Parathyroid adenoma (tissue), 2 donors: ENCODE measurements at regions not wholly inside any gene's neighbourhood (a gene's known extent, or its start where the extent isn't known, plus 50 kb on each side); places are given as distances from the start of the nearest gene placed in this dataset.

Source experiments
- H2AFZ ChIP-seq: fragments of 300-600 bp; sonication (generic); one replicate; pipeline ENCODE4 v1.7.0; 2017; ENCODE audit warnings: antibody characterized with exemption, mild to moderate bottlenecking
- H3K27ac ChIP-seq: fragments of 300-600 bp; sonication (generic); one replicate; pipeline ENCODE4 v1.7.0; 2017
- H3K27me3 ChIP-seq: fragments of 300-600 bp; sonication (generic); one replicate; pipeline ENCODE4 v1.7.0; 2017; ENCODE audit warnings: low read length; ENCODE audit not compliant: control insufficient read depth, insufficient read depth
- H3K36me3 ChIP-seq: fragments of 300-600 bp; sonication (generic); one replicate; pipeline ENCODE4 v1.7.0; 2017; ENCODE audit warnings: low read length; ENCODE audit not compliant: control insufficient read depth, insufficient read depth
- H3K4me1 ChIP-seq: fragments of 300-600 bp; sonication (generic); one replicate; pipeline ENCODE4 v1.7.0; 2017; ENCODE audit warnings: control low read depth
- H3K4me2 ChIP-seq: fragments of 300-600 bp; sonication (generic); one replicate; pipeline ENCODE4 v1.7.0; 2017; ENCODE audit warnings: low read length
- H3K4me3 ChIP-seq: fragments of 300-600 bp; sonication (generic); one replicate; pipeline ENCODE4 v1.7.0; 2017; ENCODE audit warnings: low read depth, low read length
- H3K79me2 ChIP-seq: fragments of 300-600 bp; sonication (generic); one replicate; pipeline ENCODE4 v1.7.0; 2017; ENCODE audit warnings: control low read depth
- H3K9ac ChIP-seq: fragments of 300-600 bp; sonication (generic); one replicate; pipeline ENCODE4 v1.7.0; 2017; ENCODE audit warnings: mild to moderate bottlenecking
- H3K9me3 ChIP-seq: fragments of 300-600 bp; sonication (generic); one replicate; pipeline ENCODE4 v1.7.0; 2017; ENCODE audit warnings: low read length; ENCODE audit not compliant: control insufficient read depth
- TF ChIP-seq, protein P1 (sequence below): fragments of 300-600 bp; sonication (generic); IDR thresholded peaks from one replicate; pipeline ENCODE4 v1.7.0; 2017; ENCODE audit warnings: antibody characterized with exemption, mild to moderate bottlenecking
- donor health status: primary hyperparathyroidism.

DNA sequence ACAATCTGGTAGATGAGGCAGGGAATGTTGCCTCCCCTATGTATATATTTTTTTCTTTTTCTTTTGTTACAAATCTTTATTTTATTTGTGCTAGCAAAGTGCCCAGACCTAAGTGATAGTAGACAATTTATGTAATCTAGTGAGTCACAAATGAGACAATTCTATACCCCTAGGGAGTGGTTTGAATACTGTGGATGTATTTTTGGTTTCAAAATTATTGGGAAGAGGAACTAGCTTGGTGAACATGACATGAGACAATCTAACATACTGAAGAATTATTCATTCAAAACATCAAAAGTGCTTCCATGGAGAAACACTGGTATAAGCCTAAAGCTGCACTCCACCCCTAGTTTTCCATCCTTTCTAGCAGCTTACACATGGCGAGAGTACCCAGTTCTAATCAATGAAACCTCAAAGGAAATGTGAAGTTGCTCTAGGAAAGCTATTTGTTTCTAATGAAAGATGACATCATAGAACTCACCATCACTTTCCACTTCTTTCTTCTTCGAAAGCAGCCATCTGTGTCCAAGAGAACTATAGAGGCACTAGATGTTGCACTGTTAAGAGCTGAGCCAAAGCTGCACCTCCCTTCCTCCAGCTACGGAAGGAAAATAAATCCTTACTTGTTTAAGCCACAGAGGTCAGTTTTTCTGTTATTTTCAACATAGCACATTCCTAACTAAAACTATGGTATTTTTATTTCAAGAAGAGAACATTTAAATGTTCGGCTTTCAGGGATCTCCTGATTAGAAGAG, 764.6 kb downstream of the LTN1 start:
- Histone ChIP-seq H3K79me2 (no peaks in the 10 kb centered on the region), H3K4me2 (no peak overlapping the region), H3K4me1 (no peaks in the 10 kb centered on the region), H3K27ac (no peak overlapping the region), H3K27me3 (no peaks in the 10 kb centered on the region), H3K36me3 (no peaks in the 10 kb centered on the region), H3K9me3 (no peaks in the 10 kb centered on the region), H3K9ac (no peak overlapping the region), H2AFZ (no peak overlapping the region), H3K4me3 (no peak overlapping the region)
- TF ChIP-seq, protein P1, sequence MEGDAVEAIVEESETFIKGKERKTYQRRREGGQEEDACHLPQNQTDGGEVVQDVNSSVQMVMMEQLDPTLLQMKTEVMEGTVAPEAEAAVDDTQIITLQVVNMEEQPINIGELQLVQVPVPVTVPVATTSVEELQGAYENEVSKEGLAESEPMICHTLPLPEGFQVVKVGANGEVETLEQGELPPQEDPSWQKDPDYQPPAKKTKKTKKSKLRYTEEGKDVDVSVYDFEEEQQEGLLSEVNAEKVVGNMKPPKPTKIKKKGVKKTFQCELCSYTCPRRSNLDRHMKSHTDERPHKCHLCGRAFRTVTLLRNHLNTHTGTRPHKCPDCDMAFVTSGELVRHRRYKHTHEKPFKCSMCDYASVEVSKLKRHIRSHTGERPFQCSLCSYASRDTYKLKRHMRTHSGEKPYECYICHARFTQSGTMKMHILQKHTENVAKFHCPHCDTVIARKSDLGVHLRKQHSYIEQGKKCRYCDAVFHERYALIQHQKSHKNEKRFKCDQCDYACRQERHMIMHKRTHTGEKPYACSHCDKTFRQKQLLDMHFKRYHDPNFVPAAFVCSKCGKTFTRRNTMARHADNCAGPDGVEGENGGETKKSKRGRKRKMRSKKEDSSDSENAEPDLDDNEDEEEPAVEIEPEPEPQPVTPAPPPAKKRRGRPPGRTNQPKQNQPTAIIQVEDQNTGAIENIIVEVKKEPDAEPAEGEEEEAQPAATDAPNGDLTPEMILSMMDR: no peak

DNA sequence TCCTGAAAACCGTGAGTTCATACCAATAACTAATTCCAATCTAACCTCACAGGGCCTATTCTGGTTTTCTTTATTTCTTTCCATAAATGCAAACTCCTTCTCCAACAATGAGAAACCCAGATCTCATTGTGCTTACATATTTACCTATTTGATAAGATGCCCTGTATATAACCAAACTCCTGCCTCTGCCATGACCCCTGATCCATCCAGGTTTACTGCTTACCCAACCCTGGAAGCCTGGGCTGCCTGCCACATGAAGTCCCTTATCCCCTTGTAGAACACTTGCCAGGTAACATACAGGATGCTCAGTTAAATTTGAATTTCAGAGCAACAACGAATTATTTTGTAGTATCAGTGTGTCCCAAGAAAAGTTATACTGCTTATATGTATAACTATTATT, 766.1 kb downstream of the LTN1 start:
- no peak overlapping the region for H3K27ac ChIP-seq
- TF ChIP-seq, protein P1: no peak
- no peaks in the 10 kb centered on the region for H3K79me2 ChIP-seq
- no peaks in the 10 kb centered on the region for H3K9me3 ChIP-seq
- H3K4me1 ChIP-seq: no peaks in the 10 kb centered on the region
- no peak overlapping the region for H3K9ac ChIP-seq
- no peaks in the 10 kb centered on the region for H3K27me3 ChIP-seq
- H3K36me3 ChIP-seq: no peaks in the 10 kb centered on the region
- no peak overlapping the region for H3K4me3 ChIP-seq
- H2AFZ ChIP-seq: no peak overlapping the region
- H3K4me2 ChIP-seq: no peak overlapping the region

DNA sequence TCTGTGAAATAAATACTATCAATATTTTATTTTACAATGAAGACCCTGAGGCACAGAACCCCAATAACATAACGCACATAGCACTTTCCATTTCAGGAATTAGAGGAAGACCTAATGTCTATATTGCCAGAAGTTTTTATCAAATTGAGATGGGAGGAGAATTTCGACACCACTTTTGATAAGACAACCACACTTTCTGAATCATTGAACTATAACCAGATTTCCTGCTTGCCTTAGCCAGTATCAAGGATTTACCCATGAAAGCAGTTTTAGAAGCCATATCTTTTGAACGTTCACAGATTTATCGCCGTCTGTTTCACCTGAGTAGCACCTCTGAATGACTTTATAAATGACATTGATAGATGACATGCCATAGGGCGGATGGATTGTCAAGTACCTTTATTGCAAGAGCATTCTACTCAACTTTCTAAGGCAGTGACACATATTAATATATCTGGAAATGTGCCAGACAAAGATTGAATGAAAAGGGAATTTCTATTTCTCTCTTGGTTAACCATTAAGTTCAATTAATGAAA, 768.4 kb downstream of the LTN1 start:
- no peak overlapping the region for H3K27ac ChIP-seq
- no peaks in the 10 kb centered on the region for H3K79me2 ChIP-seq
- TF ChIP-seq, protein P1: no peak
- no peaks in the 10 kb centered on the region for H3K4me1 ChIP-seq
- H3K9me3 ChIP-seq: no peaks in the 10 kb centered on the region
- no peak overlapping the region for H2AFZ ChIP-seq
- H3K27me3 ChIP-seq: no peaks in the 10 kb centered on the region
- no peak overlapping the region for H3K4me3 ChIP-seq
- H3K9ac ChIP-seq: no peak overlapping the region
- H3K4me2 ChIP-seq: no peak overlapping the region
- H3K36me3 ChIP-seq: no peaks in the 10 kb centered on the region

DNA sequence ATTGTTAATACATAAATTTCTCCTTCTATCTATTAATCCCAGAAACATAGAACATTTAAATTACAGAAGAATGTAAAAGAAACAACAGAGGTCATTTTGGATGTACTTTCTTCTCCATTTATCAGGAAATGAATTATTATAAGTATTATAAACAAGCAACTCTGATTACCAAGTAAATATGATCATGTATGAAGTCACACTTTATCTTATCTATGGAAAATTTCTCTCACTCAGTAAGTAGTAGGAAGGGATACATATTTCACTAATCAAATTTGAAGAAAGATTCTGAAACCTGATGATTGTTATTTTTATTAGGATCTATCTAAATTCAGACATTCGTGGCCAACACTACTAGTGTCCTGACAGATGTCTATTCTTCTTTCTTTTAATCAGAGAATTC, 770.7 kb downstream of the LTN1 start:
- no peaks in the 10 kb centered on the region for H3K79me2 ChIP-seq
- H3K4me1 ChIP-seq: no peaks in the 10 kb centered on the region
- H3K4me3 ChIP-seq: no peak overlapping the region
- H3K27me3 ChIP-seq: no peaks in the 10 kb centered on the region
- H3K4me2 ChIP-seq: no peak overlapping the region
- TF ChIP-seq, protein P1: no peak
- H3K36me3 ChIP-seq: no peaks in the 10 kb centered on the region
- H3K9me3 ChIP-seq: no peaks in the 10 kb centered on the region
- no peak overlapping the region for H2AFZ ChIP-seq
- no peak overlapping the region for H3K9ac ChIP-seq
- no peak overlapping the region for H3K27ac ChIP-seq

DNA sequence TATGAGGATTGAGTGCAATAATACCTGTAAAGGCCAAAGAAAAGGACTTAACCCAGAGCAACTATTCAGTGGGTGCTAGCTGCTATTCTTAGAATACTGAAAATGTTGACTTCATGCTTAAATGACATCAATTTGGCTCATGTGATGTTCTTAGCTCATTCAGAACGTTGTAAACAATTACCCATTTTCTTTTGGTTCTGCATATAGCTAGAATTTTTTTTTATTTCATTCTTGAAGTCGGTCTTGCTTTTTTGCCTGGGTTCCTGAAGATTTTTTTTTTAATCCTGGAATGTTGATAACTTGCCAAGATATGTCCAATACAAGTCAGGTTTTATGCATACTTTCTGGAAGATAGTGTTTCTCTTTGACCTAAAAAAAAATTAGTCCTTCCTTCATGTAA, 772.0 kb downstream of the LTN1 start:
- Histone ChIP-seq H3K27me3 (no peaks in the 10 kb centered on the region), H3K36me3 (no peaks in the 10 kb centered on the region), H3K4me1 (no peaks in the 10 kb centered on the region), H3K9me3 (no peaks in the 10 kb centered on the region), H2AFZ (no peak overlapping the region), H3K27ac (no peak overlapping the region), H3K4me3 (no peak overlapping the region), H3K9ac (no peak overlapping the region), H3K4me2 (no peak overlapping the region), H3K79me2 (no peaks in the 10 kb centered on the region)
- TF ChIP-seq, protein P1: no peak
